CD4-positive, alpha-beta T cell treated with Interleukin-17A for 1 hour (primary cell): ENCODE measurements at regions not wholly inside any gene's neighbourhood (a gene's known extent, or its start where the extent isn't known, plus 50 kb on each side); places are given as distances from the start of the nearest gene placed in this dataset.
"Not testable (repeated sequence)": the region's sequence is repeated elsewhere in the genome, so short reads cannot be mapped to it uniquely, and the experiment has no call there.

ENCODE experiments used
- DNase-seq: peaks from one replicate; pipeline ENCODE4 v3.0.0-alpha.2; 2020

DNA sequence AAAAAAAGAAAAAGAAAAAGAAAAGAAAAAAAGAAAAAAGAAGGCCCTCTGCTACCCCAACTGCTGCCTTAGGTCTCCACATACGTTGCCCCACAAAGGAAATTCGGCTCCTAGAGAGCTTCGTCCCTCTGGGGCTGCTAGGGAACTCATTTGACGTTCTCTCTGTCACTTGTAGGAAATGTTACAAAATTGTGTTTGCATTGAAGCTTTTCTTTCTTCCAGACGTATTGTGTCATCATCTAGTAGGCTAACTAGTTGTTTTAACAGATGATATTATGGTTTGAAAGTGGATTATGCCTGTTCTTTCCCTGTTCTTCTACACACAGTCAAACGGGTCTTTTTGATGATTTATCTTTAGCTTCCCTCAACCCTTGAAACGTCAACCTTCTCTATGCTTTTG is 125.3 kb downstream of the BDH1 start:
- DNase-seq = no peak

- no peak for DNase-seq
Observed at GRCh38 chr3:197428952-197429351, 126.8 kb downstream of the BDH1 start.

DNA sequence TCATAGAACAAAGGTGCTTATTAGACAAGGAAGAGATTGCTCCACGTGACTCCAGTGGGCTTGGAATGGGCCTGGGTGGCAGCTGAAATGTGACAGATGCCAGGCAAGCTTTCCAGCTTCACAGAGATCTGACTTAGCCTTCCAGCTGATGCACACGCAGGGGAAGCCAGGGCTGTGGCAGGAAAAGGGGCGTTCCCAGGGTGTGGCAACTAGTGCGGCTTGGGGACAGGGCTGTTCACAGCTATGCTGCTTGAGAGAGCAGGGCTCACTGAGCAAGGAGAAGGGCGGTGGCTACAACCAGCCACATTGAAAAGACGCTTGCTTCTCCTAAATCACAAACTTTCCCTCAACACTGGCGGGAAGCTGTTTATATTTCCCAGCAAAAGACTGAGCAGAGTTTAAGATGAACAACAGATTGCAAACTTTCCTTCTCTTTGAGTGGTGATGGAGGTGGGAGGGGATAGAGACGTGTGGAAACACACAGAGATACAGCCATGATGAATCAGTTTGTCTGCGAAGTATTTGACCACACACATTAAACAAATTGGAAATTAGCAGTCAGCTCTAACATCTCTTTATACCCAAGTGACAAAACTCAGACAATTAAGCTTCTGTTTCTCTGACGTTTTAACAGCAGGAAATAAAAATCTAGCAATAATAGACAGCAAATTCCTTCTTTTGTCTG is 127.5 kb downstream of the BDH1 start:
- peak; percentile 14 for DNase-seq

GRCh38 chr3:197427021-197427420 is 128.6 kb upstream of the DLG1 start:
- DNase-seq = no peak

DNA sequence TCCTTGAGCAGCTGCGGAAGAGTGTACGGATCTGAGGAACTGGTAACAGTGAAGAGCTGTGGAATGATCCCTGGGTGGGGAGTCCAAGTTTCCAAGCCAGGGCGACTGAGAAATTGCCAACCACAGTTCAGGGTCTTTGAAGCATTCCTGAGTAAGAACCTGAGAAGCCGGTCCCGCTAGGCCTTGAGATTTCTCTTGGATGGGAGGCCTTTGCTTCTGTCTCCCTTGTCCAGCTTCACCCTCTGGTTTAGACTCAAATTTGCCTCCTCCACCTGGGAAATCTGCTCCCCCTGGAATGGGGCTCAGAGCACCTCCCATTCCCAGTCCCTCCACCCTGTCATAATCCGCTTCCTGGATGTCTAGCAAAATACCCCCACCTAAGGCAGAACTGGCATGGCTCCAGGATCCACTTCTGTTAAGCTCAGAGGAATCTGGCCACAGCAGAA is 127.7 kb upstream of the DLG1 start:
- DNase-seq = no peak

DNA sequence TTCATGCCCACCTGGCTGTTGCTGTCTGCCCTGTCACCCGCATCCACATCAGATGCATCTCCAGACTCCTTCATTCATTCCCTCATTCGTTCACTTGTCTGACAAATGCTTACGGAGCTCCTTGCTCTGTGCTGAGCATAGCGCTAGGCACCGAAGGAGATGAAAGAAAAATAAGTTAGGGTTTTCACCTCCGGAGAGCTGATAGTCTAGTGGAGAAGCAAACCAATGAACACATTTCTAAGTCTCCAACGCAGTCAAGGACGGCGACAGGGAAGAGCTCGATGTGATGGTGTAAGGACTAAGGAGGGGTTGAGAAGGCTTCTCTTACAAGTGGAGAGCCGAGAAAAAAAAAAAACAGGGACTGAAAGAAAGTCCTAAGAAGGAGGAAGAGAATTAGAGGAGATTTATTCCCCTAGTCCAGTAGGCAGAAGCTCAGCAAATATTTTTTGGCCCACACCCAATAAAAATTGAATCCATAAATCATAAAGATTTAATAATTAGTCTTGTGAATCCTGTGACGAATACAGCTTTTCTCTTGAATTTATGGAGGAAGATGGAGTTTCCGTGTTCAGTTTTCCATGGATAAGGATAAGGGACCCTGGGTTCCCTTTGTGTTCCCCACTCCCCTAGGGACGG is 127.2 kb upstream of the DLG1 start:
- no peak for DNase-seq

- DNase-seq = no peak
Observed at GRCh38 chr3:197424674-197425484, 126.5 kb upstream of the DLG1 start.

DNA sequence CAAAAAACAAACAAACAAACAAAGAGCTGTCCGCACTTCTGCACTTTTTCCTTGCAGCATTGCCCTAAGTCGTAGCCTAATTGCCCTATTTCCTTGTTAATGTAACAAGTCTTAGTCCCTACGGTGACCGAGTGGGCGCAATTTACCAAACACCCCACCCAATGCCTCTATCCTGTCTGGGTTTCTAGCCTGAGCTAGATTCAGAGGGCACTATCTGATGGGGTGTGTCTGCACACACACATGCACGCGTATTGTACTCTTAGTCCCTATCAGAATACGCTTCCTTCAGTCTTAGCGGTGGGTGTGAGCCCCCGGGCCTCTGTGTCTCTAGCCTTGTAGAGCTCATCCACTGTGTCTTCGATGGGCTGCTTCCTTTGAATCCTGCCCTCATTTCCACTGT is 125.9 kb upstream of the DLG1 start:
- no peak for DNase-seq

DNA sequence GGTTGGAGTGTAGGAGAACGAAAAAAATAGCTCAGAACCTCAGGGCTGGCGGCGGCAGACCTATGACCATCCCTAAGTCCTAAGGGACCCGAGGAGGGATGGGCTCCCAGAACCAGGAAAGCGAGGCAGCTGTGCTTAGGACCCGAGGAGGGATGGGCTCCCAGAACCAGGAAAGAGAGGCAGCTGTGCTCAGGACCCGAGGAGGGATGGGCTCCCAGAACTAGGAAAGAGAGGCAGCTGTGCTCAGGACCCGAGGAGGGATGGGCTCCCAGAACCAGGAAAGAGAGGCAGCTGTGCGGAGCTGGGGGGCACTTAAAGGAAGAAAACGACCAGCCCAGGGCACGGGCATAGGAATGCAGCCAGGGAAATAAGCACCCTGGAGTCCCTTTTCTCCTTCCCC is 125.0 kb upstream of the DLG1 start:
- no peak for DNase-seq

DNA sequence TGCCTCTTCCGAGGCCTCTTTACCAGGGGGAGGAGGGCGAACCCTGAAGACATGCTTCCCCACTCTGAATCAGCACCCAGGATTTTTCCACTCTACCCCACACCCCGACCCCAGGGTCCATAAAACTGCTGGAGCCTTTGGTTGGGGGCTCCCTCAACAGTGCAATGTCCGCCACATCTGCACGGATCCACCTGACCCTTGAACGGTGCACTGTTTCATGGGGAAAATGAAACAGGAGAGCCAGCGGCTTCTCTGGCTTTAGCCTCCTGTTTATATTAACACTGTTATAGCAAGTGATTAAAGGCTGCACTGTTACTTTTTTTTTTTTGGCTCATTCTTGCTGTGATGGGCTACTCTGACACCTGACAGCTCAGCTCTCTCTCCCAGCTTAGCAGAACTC is 124.1 kb upstream of the DLG1 start:
- no peak for DNase-seq

- no peak for DNase-seq
Observed at GRCh38 chr3:197421021-197421420, 122.6 kb upstream of the DLG1 start.

GRCh38 chr3:197420566-197420965 is 122.2 kb upstream of the DLG1 start:
- DNase-seq = no peak

GRCh38 chr3:197420115-197420514 is 121.7 kb upstream of the DLG1 start:
- DNase-seq = no peak

- DNase-seq = no peak
Observed at GRCh38 chr3:197419696-197420095, 121.3 kb upstream of the DLG1 start.

- no peak for DNase-seq
Observed at GRCh38 chr3:197417911-197418618, 119.7 kb upstream of the DLG1 start.

DNA sequence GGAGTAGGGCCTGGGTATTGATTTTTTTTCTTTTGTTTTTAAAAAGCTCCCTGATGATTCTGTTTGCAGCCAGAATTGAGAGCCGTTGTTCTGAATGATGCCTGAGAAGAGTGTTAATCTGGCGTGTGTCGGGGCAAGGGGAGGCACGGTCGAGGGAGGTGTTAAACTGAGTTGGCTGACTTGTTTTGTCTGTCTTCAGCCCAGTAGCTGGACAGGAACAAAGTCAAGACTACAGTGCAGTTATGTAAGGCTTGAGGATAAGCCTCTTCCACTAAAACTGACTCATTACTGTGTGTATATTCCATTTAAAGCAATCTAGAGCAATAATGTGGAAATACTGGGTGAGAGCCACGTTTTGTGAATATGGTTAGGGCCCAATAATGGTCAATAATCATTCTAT is 119.0 kb upstream of the DLG1 start:
- DNase-seq = no peak

- DNase-seq = not testable (repeated sequence)
Observed at GRCh38 chr3:197411899-197412298, 113.5 kb upstream of the DLG1 start.

GRCh38 chr3:197410170-197410569 is 111.8 kb upstream of the DLG1 start:
- DNase-seq = not testable (repeated sequence)

GRCh38 chr3:197408177-197408957 is 110.0 kb upstream of the DLG1 start:
- no peak for DNase-seq

- no peak for DNase-seq
Observed at GRCh38 chr3:197407526-197407925, 109.1 kb upstream of the DLG1 start.

GRCh38 chr3:197407053-197407452 is 108.6 kb upstream of the DLG1 start:
- no peak for DNase-seq

DNA sequence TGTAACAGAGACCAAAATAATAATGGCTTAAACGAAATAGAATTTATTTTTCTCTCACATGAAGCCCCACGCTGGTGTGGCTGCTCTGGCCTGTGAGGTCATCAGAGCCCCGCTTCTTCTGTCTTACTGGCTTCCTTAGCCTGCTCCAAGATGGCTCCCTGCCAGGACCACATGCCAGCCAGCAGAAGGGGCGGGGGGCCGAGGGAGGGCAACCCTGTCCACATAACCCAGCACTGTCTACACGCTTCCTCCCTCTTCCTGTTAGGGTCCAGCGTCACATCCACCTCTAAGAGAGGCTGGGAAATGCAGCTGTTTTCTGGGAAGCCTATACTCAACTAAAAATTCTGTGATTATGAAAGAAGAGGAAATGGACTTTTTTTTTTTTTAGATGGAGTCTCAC is 107.9 kb upstream of the DLG1 start:
- no peak for DNase-seq

DNA sequence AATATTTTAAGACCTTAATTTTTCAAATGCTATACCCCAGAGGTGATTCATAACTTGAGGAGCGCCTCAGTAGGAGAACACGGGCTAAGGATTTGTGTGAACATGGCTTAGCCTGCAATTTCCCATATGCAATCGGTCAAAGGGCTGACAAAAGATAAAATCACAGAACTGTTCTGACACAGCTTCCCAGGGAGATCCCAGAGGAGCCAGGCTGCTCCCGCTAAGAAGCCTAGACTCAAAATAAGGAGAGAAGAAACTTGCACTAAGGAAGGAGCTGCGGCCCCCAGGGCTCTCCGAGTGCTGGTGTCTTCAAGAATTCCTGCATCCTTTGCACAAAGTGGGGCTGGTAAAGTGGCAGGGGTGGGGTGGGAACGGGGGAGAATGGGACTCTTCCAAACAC is 106.3 kb upstream of the DLG1 start:
- no peak for DNase-seq
